ENCODE measurements at regions not wholly inside any gene's neighbourhood (a gene's known extent, or its start where the extent isn't known, plus 50 kb on each side); places are given as distances from the start of the nearest gene placed in this dataset.

- TF ChIP-seq CTCF (conservative IDR thresholded peaks at IDR 0.05 in 1 of 2, IDR thresholded peaks at IDR 0.05 in 1 of 2; ENCODE audit: extremely low read depth in 1 of 2, insufficient read depth in 1 of 2, low read depth in 1 of 2, low read length in 2 of 2) (no peak), EZH2 (IDR thresholded peaks at IDR 0.05; ENCODE audit: borderline replicate concordance, low read length) (no peak)
Measured at GRCh38 chr11:109845437-109845836, 247.8 kb upstream of the ZC3H12C start.
